HG03521 (cell line): ENCODE measurements at regions not wholly inside any gene's neighbourhood (a gene's known extent, or its start where the extent isn't known, plus 50 kb on each side); places are given as distances from the start of the nearest gene placed in this dataset.
"Not testable (repeated sequence)": the region's sequence is repeated elsewhere in the genome, so short reads cannot be mapped to it uniquely, and the experiment has no call there.

Experiments used
- ATAC-seq: cut with Tn5 transposase; IDR thresholded peaks from one replicate; pipeline ENCODE4 v1.9.1; 2021; ENCODE audit warnings: mild to moderate bottlenecking, moderate library complexity; ENCODE audit not compliant: unreplicated experiment

GRCh38 chr1:113292603-113293255, 97.6 kb upstream of the MAGI3 start:
- no peak for ATAC-seq

GRCh38 chr1:113293256-113293626, 97.1 kb upstream of the MAGI3 start:
- no peak for ATAC-seq

- ATAC-seq: no peak
These were observed 92.6 kb upstream of the MAGI3 start for GRCh38 chr1:113297749-113298148.

GRCh38 chr1:113298941-113299340, 91.4 kb upstream of the MAGI3 start:
- ATAC-seq: no peak

GRCh38 chr1:113302636-113303035, 87.7 kb upstream of the MAGI3 start:
- ATAC-seq: no peak

- ATAC-seq: no peak
These were observed 87.0 kb upstream of the MAGI3 start for GRCh38 chr1:113303267-113303666.

- ATAC-seq: not testable (repeated sequence)
These were observed 85.3 kb upstream of the MAGI3 start for GRCh38 chr1:113305029-113305428.

GRCh38 chr1:113307771-113308445, 82.4 kb upstream of the MAGI3 start:
- no peak for ATAC-seq

- not testable (repeated sequence) for ATAC-seq
These were observed 77.7 kb upstream of the MAGI3 start for GRCh38 chr1:113312651-113313050.

- no peak for ATAC-seq
These were observed 75.7 kb upstream of the MAGI3 start for GRCh38 chr1:113314600-113314999.

- no peak for ATAC-seq
These were observed 70.0 kb upstream of the MAGI3 start for GRCh38 chr1:113320272-113320671.

- no peak for ATAC-seq
These were observed 69.2 kb upstream of the MAGI3 start for GRCh38 chr1:113320972-113321680.

GRCh38 chr1:113321771-113322387, 68.4 kb upstream of the MAGI3 start:
- ATAC-seq: no peak

- no peak for ATAC-seq
These were observed 67.9 kb upstream of the MAGI3 start for GRCh38 chr1:113322439-113322838.

GRCh38 chr1:113325022-113325421, 65.3 kb upstream of the MAGI3 start:
- no peak for ATAC-seq

GRCh38 chr1:113326976-113327375, 63.3 kb upstream of the MAGI3 start:
- ATAC-seq: no peak

GRCh38 chr1:113333056-113333455, 57.3 kb upstream of the MAGI3 start:
- no peak for ATAC-seq

GRCh38 chr1:113340038-113340437, 50.3 kb upstream of the MAGI3 start:
- no peak for ATAC-seq
